Fibroblast of skin of abdomen (primary cell): ENCODE measurements at regions not wholly inside any gene's neighbourhood (a gene's known extent, or its start where the extent isn't known, plus 50 kb on each side); places are given as distances from the start of the nearest gene placed in this dataset.
A peak's percentile ranks its signal among the peaks of the same experiment; 100 is the strongest.
"Not testable (repeated sequence)": the region's sequence is repeated elsewhere in the genome, so short reads cannot be mapped to it uniquely, and the experiment has no call there.

Experiments
- DNase-seq: peaks from one replicate; pipeline ENCODE4 v3.0.0-alpha.2; 2013

DNA sequence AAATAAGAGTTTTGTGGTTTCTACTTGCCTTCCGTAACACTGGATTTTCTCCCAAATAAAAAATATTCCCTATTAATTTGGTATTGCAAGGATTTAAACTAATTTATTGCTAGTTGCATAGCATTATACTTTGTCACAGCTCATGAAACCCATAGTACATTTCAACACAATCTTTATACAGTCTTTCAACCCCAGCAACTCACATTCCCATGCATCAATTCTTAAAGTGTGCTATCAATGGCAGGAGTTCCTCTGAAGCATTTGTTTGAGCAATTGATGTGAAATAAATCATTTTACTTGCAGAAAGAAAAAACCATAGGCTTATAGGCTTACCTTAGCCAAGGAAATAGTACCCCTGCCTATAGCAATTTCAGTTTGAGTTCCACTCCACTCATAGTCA lies 251.9 kb downstream of the PAPSS1 start:
- peak; percentile 57 for DNase-seq

DNA sequence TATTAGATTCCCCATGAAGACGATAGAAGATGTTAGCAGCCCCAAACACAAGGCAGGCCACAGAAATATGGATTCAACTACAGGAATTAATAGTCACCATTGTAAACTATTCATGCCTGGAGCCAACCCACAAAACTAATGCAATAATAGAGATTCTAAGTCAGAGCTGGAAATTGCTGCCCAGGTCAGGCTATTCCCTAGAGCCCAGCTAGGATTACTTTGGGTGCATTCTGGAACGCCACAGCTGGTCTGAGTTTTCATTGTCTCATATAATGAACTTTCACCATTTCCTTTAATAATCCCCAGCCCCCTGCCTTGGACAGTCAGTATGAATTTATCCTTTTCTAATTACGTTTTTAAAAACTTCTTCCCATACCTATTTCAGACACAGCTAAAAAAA lies 252.6 kb downstream of the PAPSS1 start:
- DNase-seq = no peak

DNA sequence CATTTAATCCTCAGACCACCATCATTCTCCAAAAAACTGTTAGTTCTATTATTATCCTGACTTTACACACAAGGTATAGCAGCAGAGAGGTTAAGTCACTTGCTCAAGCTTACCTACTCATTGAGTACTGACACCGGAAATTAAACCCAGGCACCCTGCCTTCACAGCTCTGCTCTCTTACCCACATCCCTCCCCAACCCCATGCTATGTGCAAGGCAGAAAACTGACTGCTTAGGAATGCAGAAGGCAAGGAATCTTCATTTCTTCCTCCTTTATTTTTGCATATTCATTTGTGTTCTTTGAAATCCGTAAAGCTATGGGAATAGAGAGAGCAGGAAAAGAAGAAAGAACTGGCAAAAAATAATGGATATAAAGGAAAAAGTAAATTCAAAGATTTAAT lies 261.8 kb downstream of the PAPSS1 start:
- DNase-seq = no peak

GRCh38 chr4:107453987-107454386 lies 266.0 kb downstream of the PAPSS1 start:
- no peak for DNase-seq

DNA sequence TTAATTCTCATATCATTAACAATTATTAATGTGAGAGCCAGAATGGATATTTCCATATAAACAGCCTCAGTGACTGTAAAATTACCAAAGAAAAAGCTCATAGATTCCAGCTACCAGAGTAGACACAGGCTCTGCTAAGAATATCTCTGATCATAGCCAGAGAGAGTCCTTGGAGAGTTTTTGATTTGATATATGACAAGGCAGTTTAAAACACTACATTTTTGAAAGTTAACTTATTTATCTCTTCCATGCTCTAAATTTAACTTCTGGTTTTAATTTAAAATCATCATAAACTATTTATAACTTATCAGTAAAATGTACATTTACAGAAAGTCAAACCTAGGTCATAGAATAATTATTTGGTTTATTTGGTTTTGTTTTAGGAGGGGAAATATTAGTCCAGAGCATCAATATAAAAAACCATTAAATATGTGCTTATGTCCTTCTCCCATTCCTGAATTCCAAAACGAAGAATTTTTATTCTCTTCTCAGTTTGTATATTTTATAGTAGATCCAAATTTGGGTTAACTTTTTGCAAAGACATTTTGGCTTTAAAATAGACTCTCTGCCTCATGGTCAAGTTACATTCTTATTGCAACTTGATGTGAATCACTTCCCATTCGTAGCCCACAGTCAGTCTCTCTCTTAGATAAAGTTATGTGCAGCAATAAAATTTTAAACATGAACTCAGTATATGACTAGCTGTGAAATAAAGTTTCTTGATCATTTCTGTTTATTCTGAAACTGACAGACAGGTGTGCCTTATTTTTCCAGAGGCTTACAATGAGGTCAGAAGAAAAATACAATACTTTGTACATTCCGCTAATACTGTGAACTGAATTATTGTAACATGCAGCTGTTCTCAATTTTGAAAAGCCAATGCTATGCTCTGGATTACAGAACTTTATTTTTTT lies 267.1 kb downstream of the PAPSS1 start:
- DNase-seq = peak; percentile 18

GRCh38 chr4:107449611-107450369 lies 270.2 kb downstream of the PAPSS1 start:
- DNase-seq = no peak

GRCh38 chr4:107442538-107443111 lies 277.4 kb downstream of the PAPSS1 start:
- no peak for DNase-seq

DNA sequence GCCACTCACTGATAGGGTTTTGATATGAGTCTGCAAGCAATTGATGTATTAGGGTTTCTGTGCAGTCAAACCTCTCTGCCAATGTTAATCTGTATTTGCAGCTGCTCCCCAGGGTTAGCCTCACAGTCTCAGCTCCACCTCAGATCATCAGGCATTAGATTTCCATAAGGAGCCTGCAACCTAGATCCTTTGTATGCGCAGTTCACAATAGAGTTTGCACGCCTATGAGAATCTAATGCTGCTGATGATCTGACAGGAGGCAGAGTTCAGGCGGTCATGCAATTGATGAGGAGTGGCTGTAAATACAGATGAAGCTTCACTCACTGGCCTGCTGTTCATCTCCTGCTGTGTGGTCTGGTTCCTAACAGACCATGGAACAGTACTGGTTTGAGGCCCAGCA lies 280.6 kb downstream of the PAPSS1 start:
- no peak for DNase-seq

DNA sequence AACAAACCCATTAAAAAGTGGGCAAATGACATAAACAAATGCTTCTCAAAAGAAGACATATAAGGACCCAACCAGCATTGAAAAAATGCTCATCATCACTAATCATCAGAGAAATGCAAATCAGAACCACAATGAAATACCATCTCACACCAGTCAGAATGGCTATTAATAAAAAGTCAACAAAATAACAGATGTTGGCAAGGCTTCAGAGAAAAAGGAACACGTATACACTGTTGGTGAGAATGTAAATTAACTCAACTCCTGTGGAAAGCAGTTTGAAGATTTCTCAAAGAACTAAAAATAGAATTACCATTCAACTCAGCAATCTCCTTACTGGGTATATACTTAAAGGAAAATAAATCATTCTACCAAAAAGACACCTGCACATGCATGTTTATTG lies 283.6 kb downstream of the PAPSS1 start:
- DNase-seq = not testable (repeated sequence)

- DNase-seq = peak; percentile 83
These were observed 287.6 kb downstream of the PAPSS1 start for GRCh38 chr4:107432451-107432850.

DNA sequence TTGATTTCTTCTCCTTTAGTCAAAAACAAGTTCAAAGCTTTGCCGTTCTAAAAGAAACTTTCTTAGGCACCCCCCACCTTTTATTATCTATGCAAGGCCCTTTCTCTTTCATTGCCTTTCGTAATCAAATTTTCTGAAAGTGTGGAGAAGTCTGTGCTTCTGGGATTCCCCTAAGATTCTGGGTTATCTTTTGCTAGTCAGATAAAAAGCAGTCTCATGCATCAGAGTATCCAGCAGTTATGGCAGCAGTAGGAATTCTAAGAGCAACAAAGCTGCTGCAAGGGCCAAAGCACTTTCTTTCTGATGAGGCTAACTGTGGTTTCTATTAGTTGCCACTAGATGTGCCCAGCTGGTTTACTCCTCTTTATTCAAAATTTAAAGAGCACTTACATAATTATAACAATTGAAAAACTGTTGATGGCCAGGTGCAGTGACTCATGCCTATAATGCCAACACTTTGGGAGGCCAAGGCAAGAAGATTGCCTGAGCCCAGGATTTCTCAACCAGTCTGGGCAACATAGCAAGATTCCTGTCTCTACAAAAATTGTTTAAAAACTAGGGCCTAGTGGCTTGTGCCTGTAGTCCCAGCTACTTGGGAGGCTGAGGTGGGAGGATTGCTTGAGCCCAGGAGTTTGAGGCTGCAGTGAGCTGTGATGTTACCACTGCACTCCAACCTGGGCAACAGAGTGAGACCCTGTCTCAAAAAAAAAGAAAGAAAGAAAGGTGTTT lies 296.2 kb downstream of the PAPSS1 start:
- no peak for DNase-seq

- not testable (repeated sequence) for DNase-seq
These were observed 300.5 kb downstream of the PAPSS1 start for GRCh38 chr4:107419536-107419935.

DNA sequence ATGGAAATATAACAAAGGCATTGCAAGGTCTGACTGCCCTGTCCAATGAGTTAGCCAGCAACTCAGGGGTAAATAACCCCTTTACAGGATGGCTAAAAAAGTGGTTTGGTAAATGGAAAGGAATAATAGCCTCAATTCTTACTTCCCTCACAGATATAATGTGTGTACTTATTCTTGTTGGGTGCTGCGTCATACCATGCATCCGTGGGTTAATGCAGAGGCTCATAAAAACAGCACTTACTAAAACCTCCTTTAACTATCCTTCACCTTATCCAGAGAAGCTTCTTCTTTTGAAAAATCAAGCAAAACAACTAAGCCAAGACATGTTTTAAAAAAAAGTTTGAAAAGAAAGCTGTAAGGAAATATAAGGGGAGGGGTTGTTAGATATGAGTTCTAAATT lies 301.0 kb downstream of the PAPSS1 start:
- no peak for DNase-seq

DNA sequence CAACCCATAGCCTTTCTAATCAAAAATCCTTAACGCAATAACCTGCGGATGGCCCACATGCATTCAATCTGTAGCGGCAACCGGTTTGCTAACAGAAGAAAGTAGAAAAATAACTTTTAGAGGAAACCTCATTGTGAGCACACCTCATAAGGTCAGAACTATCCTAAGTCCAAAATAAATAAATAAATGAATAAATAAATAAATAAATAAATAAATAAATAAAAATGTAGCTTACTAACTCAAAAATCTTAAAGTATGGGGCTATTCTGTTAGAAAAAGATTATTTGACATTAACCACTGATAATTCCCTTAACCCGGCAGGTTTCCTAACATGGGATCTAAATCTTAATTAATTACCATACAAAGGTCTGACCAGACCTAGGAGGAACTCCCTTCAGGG lies 304.5 kb downstream of the PAPSS1 start:
- DNase-seq = not testable (repeated sequence)

GRCh38 chr4:107409872-107410271 lies 310.2 kb downstream of the PAPSS1 start:
- DNase-seq = not testable (repeated sequence)

GRCh38 chr4:107408968-107409367 lies 311.1 kb downstream of the PAPSS1 start:
- no peak for DNase-seq

DNA sequence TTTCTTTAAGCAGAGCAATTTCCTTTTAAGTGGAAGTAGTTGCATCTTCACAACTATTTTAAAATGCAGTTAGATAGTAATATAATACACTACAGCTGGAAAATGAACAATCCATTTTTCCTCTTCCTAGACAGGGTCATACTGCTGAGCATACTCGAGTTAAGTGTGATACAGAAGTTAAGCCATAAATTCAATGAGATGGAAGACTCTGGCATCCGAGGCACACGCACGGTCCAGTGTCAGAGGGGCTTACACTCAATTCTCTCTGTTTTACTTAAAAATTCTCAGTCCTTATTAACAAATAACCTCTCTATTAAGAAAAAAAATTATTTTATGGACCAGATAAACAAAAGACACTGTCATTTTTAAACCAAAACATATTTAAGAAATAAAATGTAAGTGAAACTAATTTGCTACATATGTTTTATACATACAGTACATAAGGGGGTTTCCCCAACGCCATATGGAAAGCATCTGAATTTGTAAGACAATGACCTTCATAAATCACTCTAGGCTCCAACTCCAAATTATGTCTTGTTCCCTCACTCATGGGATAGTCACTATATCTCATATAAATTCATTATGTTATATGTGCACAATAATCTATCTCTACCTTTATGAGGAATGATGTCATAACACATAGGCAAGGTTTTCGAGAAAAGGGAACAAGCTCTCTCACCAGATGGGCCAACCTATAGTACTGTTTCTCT lies 315.3 kb downstream of the PAPSS1 start:
- peak; percentile 63 for DNase-seq

GRCh38 chr4:107402291-107402690 lies 317.7 kb downstream of the PAPSS1 start:
- no peak for DNase-seq

DNA sequence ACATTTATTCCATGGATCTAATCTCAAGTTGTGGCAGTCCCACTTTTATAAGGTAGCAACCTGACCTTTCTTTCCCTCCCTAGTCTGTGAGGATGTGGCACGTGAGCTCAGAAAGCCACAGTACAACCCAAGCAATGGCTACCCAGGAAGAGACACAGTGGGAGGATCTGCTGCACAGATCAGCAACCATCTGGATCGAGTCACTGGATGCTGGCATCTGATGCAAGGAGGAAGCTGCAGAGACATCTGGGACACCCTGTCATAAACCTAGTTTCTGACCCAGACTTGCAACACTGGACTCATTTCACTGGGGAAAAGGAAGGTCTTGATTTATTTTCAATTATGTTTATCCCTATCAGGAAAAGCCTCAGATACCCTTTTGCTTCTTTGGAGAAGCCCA lies 327.1 kb downstream of the PAPSS1 start:
- DNase-seq = peak; percentile 42

DNA sequence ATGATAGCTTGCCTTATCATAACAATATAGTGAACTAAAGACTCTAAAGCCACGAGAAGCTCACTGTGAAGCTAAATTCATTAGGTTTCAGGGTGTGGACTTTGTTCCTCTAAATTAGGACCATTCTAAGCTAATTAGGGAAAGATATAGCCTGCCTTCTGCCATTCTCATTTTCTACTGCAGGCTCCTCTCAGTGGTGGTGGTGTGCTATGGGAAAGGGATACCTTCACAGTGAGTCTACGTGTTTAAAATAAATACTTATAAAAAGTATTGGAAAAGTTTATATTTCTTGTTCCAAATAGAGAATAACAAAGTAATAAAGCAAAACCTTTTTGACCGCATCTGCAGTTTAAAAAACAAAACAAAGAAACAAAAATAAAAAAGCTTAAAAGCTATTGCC lies 327.7 kb downstream of the PAPSS1 start:
- no peak for DNase-seq

DNA sequence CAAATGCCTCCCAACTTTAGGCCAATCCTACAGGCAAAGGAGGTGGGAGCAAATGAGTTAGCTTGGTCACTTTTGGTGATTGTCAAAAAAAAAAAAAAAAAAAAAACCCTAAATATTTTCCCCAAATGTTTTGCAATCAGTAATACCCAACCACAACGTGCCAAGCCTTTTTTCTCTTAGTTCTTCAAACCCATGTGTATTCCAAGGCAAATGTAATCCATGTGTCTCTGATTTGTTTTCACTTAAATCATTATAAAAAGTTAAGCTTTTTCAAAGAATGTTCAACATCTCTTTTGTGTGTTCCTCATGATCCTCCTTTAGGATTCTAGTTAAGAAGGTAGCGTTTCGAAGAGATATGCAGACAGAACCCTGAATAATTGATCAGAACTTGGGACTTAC lies 328.4 kb downstream of the PAPSS1 start:
- peak; percentile 45 for DNase-seq

DNA sequence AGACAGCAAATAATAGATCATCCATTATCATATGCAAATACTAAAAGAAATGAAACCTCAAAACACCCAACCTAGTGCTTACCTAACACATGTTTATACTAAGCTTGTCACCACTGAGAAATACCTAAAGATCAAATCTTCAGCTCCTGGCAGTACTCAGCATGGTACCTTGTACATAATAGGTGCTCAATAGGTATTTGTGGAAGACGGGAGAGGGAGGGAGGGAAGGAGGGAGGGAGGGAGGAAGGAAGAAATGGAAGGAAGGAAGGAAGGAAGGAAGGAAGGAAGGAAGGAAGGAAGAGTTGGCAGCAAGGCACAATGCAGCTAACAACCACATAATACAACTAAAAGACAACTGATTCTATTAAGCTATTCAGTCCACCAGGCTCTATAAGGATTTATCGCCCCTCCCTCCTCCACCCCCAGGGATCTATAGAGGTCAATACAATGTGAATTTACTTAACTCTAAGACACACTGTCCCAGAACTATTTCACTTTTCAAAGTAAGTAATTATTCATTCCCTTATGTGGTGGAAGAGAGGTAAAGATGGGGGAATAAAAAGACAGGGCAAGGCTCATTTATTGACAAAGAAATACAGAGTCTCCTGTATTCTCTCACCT lies 328.9 kb downstream of the PAPSS1 start:
- no peak for DNase-seq
